ENCODE measurements at regions not wholly inside any gene's neighbourhood (a gene's known extent, or its start where the extent isn't known, plus 50 kb on each side); places are given as distances from the start of the nearest gene placed in this dataset.

DNA sequence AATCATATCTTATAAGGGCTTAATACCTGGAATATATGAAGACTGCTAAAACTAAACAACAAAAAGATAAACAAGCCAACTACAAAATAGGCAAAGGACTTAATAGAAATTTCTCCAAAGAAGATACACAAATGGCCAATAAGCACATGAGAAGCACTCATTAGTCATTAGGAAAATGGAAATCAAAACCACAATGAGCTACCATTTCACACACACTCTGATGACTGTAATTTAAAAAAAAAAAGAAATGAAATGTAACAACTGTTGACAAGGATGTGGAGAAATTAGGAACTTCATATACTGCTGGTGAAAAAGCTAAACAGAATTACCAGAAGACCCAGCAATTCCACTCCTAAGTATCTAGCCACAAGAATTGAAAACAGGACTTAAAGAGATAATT, 374.2 kb upstream of the ZP4 start:
- no peak for DNase-seq (ENCODE audit: low read depth, low spot score)
- no peak overlapping the region for H3K27ac ChIP-seq

- DNase-seq (ENCODE audit: low read depth, low spot score): no peak
- no peak overlapping the region for H3K27ac ChIP-seq
Measured at GRCh38 chr1:238258510-238258909, 367.8 kb upstream of the ZP4 start.

DNA sequence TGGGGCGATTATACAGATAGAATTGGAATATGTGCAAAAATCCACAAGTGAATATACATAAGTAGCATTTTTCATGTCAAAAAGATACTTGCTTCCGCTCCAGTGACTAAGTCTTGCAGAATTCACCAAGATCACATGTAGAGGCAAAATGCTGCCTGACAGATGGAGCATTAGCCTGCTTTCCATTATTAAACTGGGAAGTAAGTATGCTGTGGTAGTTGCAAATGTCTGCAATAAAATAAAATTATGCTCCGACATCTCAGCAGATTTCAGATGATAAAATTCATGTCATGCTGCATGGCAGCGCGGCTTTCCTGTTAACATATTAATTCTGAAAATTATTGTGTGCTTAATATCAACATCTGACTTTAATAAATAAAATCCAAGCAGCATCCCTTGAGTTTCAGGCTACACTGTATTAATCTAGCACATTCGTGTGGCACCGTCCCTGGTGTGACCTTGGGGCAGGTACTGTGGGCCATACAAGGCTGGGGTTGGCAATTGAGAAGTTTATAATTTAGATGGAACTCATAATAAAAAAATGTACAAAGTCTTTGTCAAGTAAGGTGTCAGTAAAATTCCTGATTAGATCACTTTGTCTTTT, 366.4 kb upstream of the ZP4 start:
- no peak for DNase-seq (ENCODE audit: low read depth, low spot score)
- no peak overlapping the region for H3K27ac ChIP-seq

DNA sequence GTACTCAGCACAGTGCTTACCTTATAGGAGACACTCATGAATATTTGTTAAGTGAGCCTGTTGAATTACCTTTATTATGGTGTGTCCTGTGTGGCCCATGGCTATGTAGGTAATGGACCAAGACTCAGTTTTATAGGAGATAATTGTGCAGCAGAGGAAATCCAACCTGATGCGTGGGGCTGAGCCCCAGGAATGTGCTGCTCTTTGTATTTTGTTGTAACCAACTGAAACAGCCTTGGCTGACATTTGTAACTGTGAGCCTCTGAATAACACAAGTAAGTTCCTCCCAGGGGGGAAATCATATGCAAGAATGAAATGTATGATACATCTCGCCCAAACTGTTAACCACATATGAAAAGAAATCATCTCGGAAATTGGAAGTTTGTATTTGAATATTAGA, 364.2 kb upstream of the ZP4 start:
- no peak for DNase-seq (ENCODE audit: low read depth, low spot score)

GRCh38 chr1:238252033-238252802, 361.5 kb upstream of the ZP4 start:
- DNase-seq (ENCODE audit: low read depth, low spot score): no peak
- H3K27ac ChIP-seq: no peak overlapping the region

More for the DNA sequence above, 364.2 kb upstream of the ZP4 start:
- no peak overlapping the region for H3K27ac ChIP-seq

GRCh38 chr1:238248356-238248755, 357.6 kb upstream of the ZP4 start:
- no peak for DNase-seq (ENCODE audit: low read depth, low spot score)

DNA sequence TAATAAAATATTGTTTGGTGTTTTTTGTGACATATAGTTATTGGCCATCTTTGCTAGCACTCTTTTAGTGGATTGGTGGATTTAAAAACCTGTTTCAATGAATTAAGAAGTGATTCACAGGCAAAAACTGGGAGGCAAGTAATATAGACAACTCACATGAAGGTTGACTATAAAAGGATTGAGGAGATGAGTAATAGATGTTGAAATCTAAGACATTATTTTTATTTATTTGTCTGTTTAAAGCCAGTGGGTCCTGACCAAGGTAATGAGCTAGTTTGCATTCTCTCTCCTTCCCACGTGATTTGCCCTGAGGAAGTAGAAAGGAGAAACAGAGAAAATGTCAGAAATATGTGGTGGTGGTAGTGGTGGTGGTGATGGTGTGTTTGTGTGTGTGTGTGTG, 351.5 kb upstream of the ZP4 start:
- H3K27ac ChIP-seq: no peak overlapping the region
- DNase-seq (ENCODE audit: low read depth, low spot score): no peak

More at GRCh38 chr1:238248356-238248755, 357.6 kb upstream of the ZP4 start:
- H3K27ac ChIP-seq: no peak overlapping the region

- no peak overlapping the region for H3K27ac ChIP-seq
- DNase-seq (ENCODE audit: low read depth, low spot score): no peak
Measured at GRCh38 chr1:238241607-238242006, 350.9 kb upstream of the ZP4 start.

- H3K27ac ChIP-seq: no peak overlapping the region
- no peak for DNase-seq (ENCODE audit: low read depth, low spot score)
Measured at GRCh38 chr1:238239343-238239742, 348.6 kb upstream of the ZP4 start.

GRCh38 chr1:238233966-238234365, 343.2 kb upstream of the ZP4 start:
- H3K27ac ChIP-seq: no peak overlapping the region
- no peak for DNase-seq (ENCODE audit: low read depth, low spot score)

DNA sequence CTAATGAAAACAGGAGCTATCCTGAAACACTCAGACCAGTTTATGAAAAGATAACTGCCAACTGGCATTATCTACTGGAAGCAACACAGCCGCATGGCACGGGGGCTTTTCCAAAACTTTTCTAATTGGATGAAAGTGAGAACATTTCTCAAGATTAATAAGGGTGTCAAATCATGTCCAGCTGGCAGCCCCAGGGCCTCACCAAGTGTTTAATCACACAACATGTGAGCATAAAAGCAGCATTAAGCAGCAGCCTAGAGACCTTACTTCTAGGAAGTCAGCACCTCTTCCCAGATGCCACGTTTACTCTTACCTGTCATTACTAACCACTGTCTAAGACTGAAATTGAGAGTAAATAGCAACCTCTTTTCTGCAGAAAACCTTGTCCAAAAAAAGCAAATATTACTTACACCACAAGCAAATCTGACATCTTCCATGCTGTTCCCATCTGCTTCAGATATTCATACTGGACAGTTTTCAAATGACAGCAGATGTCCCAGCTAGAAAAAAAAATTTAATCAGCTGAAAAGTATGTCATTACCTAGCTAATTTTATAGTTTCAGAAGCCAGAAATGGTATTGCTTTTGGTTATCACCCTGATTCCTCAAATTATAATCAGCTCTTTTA, 341.5 kb upstream of the ZP4 start:
- no peak for DNase-seq (ENCODE audit: low read depth, low spot score)
- no peak overlapping the region for H3K27ac ChIP-seq

DNA sequence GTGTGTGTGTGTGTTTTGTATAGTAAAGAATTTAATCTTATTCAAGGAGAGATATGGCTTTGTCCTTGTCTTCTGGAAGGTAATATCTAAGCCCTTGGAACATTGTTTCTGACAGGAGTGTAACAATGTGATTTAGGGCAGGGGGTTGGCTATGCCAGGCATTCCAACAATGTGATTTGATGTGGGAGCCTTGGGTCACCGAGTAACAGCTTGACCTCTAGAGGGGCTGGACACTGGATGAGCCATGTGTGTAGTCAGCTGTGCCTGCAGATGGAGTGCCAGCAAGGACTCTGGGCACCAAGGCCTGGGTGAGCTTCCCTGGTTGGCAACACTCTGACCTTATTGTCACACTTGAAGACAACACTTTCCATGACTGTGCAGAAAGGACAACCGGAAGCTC, 336.1 kb upstream of the ZP4 start:
- DNase-seq (ENCODE audit: low read depth, low spot score): no peak

GRCh38 chr1:238223076-238223640, 332.4 kb upstream of the ZP4 start:
- no peak for DNase-seq (ENCODE audit: low read depth, low spot score)
- no peak overlapping the region for H3K27ac ChIP-seq

More for the DNA sequence above, 336.1 kb upstream of the ZP4 start:
- H3K27ac ChIP-seq: no peak overlapping the region

GRCh38 chr1:238221738-238222137, 331.0 kb upstream of the ZP4 start:
- H3K27ac ChIP-seq: no peak overlapping the region
- no peak for DNase-seq (ENCODE audit: low read depth, low spot score)

GRCh38 chr1:238214449-238214848, 323.7 kb upstream of the ZP4 start:
- H3K27ac ChIP-seq: no peak overlapping the region
- DNase-seq (ENCODE audit: low read depth, low spot score): no peak

- no peak overlapping the region for H3K27ac ChIP-seq
- DNase-seq (ENCODE audit: low read depth, low spot score): no peak
Measured at GRCh38 chr1:238205045-238205662, 314.4 kb upstream of the ZP4 start.

DNA sequence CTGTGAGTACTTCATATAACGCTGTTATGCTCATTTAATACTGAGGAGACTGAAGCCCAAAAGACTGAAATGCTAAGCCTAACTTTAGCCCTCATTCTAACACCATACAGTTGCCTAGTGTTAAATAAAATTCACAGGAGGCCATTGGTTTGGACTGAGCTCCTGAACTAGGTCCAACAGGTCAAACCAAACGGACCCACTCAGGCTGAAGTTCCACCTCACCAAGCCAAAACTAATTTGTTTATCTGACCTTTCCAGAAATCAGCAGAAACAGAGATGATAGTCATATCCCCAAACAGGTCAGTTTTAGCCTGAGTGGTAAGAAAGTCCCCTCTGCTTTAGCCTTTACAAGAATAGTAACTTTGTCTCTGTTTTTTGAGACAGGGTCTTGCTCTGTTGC, 311.3 kb upstream of the ZP4 start:
- DNase-seq (ENCODE audit: low read depth, low spot score): no peak

GRCh38 chr1:238199325-238199724, 308.6 kb upstream of the ZP4 start:
- no peak for DNase-seq (ENCODE audit: low read depth, low spot score)
- no peak overlapping the region for H3K27ac ChIP-seq

More for the DNA sequence above, 311.3 kb upstream of the ZP4 start:
- H3K27ac ChIP-seq: no peak overlapping the region

DNA sequence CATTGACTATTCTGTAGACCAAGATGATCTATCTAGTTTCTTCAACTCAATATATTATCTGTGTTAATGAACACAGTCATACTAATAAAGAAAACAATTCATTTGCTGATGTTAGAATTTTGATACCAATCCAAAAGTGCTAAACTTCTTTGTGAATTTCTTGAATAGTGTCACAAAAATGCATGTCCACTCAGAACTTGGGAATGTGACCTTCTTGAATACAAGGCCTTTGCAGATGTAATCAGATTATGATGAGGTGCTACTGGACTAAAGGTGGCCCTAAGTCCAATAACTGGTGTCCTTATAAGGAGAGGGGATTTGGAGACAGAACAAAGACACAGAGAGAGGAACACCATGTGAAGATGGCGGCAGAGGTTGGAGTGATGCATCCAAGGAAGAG, 305.8 kb upstream of the ZP4 start:
- H3K27ac ChIP-seq: no peak overlapping the region
- DNase-seq (ENCODE audit: low read depth, low spot score): no peak

GRCh38 chr1:238191170-238191569, 300.4 kb upstream of the ZP4 start:
- DNase-seq (ENCODE audit: low read depth, low spot score): no peak

DNA sequence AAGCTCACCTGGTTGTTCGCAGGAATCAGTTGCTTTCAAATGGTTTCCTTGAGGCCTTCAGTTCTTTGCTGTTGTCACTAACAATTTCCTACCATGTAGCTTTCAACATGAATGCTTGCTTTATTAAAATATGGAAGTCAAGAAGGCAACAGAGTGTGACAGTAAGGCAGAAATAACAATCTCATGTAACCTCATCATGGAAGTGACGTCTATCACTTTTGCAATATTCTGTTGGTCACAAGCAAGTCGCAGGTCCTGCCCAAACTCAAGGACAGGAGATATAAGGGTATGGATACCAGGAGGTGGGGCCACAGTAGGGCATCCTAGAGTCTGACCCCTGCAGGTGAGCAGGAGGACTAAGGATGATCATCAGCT, 296.8 kb upstream of the ZP4 start:
- DNase-seq (ENCODE audit: low read depth, low spot score): no peak
- no peak overlapping the region for H3K27ac ChIP-seq

More at GRCh38 chr1:238191170-238191569, 300.4 kb upstream of the ZP4 start:
- no peak overlapping the region for H3K27ac ChIP-seq
